Esophagus squamous epithelium (tissue), 5 donors: ENCODE measurements at regions not wholly inside any gene's neighbourhood (a gene's known extent, or its start where the extent isn't known, plus 50 kb on each side); places are given as distances from the start of the nearest gene placed in this dataset.

Experiments
- DNase-seq: peaks from one replicate; lab custom pipeline; 2025; lab: John Stamatoyannopoulos, UW
- H3K27ac ChIP-seq, 4 donors: fragments of 200-600 bp; sonication (generic); one replicate each; pipeline ENCODE4 v1.5.1; 2016 to 2019; ENCODE audit warnings: mild to moderate bottlenecking in 1 of 4
- H3K27me3 ChIP-seq, 4 donors: fragments of 200-600 bp; sonication (generic); 1 replicate in 3 of 4; 2 replicates in 1 of 4; pipeline versions ENCODE4 v1.5.1 to v1.6.0; 2017 to 2021; ENCODE audit warnings: antibody characterized with exemption in 1 of 4
- H3K36me3 ChIP-seq, 3 donors: fragments of 200-600 bp; sonication (generic); one replicate each; pipeline ENCODE4 v1.5.1; 2016 to 2019
- H3K4me1 ChIP-seq, 3 donors: fragments of 200-600 bp; sonication (generic); one replicate each; pipeline ENCODE4 v1.5.1; 2017 to 2019
- H3K4me3 ChIP-seq, 4 donors: fragments of 200-600 bp; sonication (generic); 1 replicate in 3 of 4; 2 replicates in 1 of 4; pipeline ENCODE4 v1.5.1; 2016 to 2019; ENCODE audit warnings: mild to moderate bottlenecking in 2 of 4, moderate library complexity in 1 of 4
- H3K9me3 ChIP-seq, 3 donors: fragments of 200-600 bp; sonication (generic); one replicate each; pipeline ENCODE4 v1.5.1; 2016 to 2019
- POLR2A ChIP-seq, 4 donors: fragments of 450-650 bp; IDR thresholded peaks; one replicate each; pipeline ENCODE4 v1.6.1; 2017; ENCODE audit warnings: antibody characterized with exemption in 4 of 4, mild to moderate bottlenecking in 4 of 4, moderate library complexity in 3 of 4
- WGBS, 2 donors: methylation state at CpG; one replicate each; pipeline ENCODE4 v1.1.5; 2018; 5-methylcytosine and 5-hydroxymethylcytosine counted together
- intact Hi-C: fragments of 100-400 bp; cut with DNase I; formaldehyde crosslinking; loops from one replicate; pipeline ENCODE4 v1.15.0; 2022
- TF ChIP-seq, protein P1 (sequence below), 6 experiments: fragments of 450-650 bp in 4 of 6; fragments of 200-600 bp in 2 of 6; sonication (generic) in 2 of 6; IDR thresholded peaks; one replicate each; pipeline ENCODE4 v1.5.1; 2016 to 2019; ENCODE audit warnings: antibody characterized with exemption in 6 of 6, mild to moderate bottlenecking in 4 of 6, moderate library complexity in 4 of 6
- donor health status: DM: yes; HTN: yes; CAD: no.

DNA sequence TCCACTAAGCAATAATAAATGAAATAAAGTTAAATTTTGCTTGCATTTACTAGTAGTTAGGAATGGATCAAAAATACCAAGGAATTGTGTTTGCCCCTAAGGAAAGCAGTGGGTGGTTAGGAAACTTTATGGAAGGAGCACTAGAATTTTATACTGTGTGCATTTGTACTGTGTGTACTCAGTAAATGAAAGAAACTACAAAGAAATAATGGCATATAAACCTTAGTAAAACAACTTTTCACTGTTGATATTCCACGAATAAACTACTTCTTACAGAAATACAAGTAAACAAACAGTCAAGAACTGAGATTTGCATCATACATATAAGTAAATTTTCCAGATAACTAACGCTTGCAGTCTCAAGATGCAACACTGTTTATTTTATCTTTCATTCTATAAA lies 103.7 kb upstream of the PARP8 start:
- DNase-seq, result no peak
- 68 to 76% methylated on average over 2 of the region's 2 CpGs for WGBS, 2 donors
- no peaks in the 10 kb centered on the region for H3K4me1 ChIP-seq
- no peaks in the 10 kb centered on the region for H3K36me3 ChIP-seq
- no peaks in the 10 kb centered on the region for H3K27me3 ChIP-seq
- intact Hi-C loops, result no loop called here
- no peak overlapping the region for H3K4me3 ChIP-seq
- no peak for TF ChIP-seq POLR2A (IDR thresholded peaks at IDR 0.05)
- TF ChIP-seq, protein P1, sequence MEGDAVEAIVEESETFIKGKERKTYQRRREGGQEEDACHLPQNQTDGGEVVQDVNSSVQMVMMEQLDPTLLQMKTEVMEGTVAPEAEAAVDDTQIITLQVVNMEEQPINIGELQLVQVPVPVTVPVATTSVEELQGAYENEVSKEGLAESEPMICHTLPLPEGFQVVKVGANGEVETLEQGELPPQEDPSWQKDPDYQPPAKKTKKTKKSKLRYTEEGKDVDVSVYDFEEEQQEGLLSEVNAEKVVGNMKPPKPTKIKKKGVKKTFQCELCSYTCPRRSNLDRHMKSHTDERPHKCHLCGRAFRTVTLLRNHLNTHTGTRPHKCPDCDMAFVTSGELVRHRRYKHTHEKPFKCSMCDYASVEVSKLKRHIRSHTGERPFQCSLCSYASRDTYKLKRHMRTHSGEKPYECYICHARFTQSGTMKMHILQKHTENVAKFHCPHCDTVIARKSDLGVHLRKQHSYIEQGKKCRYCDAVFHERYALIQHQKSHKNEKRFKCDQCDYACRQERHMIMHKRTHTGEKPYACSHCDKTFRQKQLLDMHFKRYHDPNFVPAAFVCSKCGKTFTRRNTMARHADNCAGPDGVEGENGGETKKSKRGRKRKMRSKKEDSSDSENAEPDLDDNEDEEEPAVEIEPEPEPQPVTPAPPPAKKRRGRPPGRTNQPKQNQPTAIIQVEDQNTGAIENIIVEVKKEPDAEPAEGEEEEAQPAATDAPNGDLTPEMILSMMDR (IDR thresholded peaks at IDR 0.05), result no peak
- H3K27ac ChIP-seq, result no peak overlapping the region
- no peaks in the 10 kb centered on the region for H3K9me3 ChIP-seq

DNA sequence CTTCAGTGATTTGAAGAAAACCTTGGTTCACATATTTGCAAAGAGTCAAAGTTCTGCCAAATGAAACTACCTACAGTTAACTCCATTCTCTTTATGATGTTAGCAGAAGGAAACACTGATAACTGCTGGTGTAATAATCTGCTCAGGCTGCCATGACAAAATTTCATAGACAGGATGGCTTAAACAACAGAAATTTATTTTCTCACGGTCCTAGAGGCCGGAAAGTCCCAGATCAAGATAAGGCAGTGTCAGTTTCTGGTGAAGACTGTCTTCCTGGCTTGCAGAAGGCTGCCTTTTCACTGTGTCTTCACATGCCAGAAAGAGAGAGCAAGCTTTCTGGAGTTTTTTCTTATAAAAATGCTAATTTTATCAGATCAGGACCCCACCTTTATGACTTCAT lies 102.4 kb upstream of the PARP8 start:
- no peak for TF ChIP-seq POLR2A (IDR thresholded peaks at IDR 0.05)
- TF ChIP-seq, protein P1 (IDR thresholded peaks at IDR 0.05), result no peak
- H3K27me3 ChIP-seq, result no peaks in the 10 kb centered on the region
- H3K27ac ChIP-seq, result no peak overlapping the region
- H3K4me3 ChIP-seq, result no peak overlapping the region
- 22 to 44% methylated on average over 2 of the region's 2 CpGs for WGBS, 2 donors
- H3K9me3 ChIP-seq, result no peaks in the 10 kb centered on the region
- intact Hi-C loops, result no loop called here
- H3K4me1 ChIP-seq, result no peaks in the 10 kb centered on the region
- no peak for DNase-seq
- H3K36me3 ChIP-seq, result no peaks in the 10 kb centered on the region

DNA sequence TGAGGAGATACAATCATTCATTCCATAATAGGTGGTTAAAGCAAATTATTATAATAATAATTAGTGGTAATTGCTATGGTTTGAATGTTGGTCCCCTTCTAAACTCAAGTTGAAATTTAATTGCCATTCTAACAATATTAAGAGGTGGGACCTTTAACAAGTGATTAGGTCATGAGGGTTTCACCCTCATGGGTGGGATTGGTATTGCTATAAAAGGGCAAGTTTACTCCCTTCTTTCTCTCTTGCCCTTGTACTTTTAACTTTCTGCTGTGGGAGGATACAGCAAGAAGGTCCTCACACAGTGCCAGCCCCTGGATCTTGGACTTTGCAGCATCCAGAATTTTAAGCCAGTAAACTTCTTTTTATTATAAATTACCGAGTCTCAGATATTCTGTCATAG lies 101.9 kb upstream of the PARP8 start:
- no peak for DNase-seq
- intact Hi-C loops, result no loop called here
- Histone ChIP-seq H3K27ac (no peak overlapping the region), H3K9me3 (no peaks in the 10 kb centered on the region), H3K4me1 (no peaks in the 10 kb centered on the region), H3K27me3 (no peaks in the 10 kb centered on the region), H3K36me3 (no peaks in the 10 kb centered on the region), H3K4me3 (no peak overlapping the region)
- TF ChIP-seq, protein P1 (IDR thresholded peaks at IDR 0.05), result no peak
- TF ChIP-seq POLR2A (IDR thresholded peaks at IDR 0.05), result no peak
- WGBS, 2 donors, result 82 to 88% methylated on average over 1 of the region's 1 CpG

DNA sequence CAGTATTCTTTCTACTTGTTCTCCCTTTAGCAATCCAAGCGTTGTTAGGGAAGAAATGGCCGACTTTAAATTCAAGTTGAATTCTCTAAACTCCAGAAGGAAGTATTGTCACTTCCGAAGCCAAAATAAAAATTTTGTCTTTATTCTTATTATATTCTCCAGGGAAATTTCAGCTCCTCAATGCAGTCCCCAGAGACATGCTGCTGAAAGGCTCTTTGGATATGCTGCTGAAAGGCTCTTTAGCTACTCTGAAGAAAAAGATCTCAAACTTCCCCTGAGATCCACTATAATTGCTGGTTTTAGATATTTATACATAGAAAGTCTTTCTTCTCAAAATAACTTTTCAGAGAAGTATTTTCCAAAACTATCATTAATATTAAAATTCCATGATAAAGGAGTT lies 92.3 kb upstream of the PARP8 start:
- Histone ChIP-seq H3K27ac (no peak overlapping the region), H3K4me1 (no peaks in the 10 kb centered on the region)
- 71 to 73% methylated on average over 3 of the region's 3 CpGs for WGBS, 2 donors

GRCh38 chr5:50575740-50576139 lies 90.7 kb upstream of the PARP8 start:
- intact Hi-C loops, result no loop called here
- no peaks in the 10 kb centered on the region for H3K4me1 ChIP-seq
- H3K36me3 ChIP-seq, result no peaks in the 10 kb centered on the region
- H3K27me3 ChIP-seq, result no peaks in the 10 kb centered on the region
- no peak overlapping the region for H3K27ac ChIP-seq
- 54 to 56% methylated on average over 3 of the region's 3 CpGs for WGBS, 2 donors
- no peaks in the 10 kb centered on the region for H3K9me3 ChIP-seq
- TF ChIP-seq, protein P1 (IDR thresholded peaks at IDR 0.05), result no peak
- TF ChIP-seq POLR2A (IDR thresholded peaks at IDR 0.05), result no peak
- no peak overlapping the region for H3K4me3 ChIP-seq
- DNase-seq, result no peak

More for the DNA sequence above, 92.3 kb upstream of the PARP8 start:
- H3K4me3 ChIP-seq, result no peak overlapping the region
- no peaks in the 10 kb centered on the region for H3K36me3 ChIP-seq
- no peaks in the 10 kb centered on the region for H3K27me3 ChIP-seq
- no peaks in the 10 kb centered on the region for H3K9me3 ChIP-seq
- intact Hi-C loops, result no loop called here
- TF ChIP-seq, protein P1 (IDR thresholded peaks at IDR 0.05), result no peak
- TF ChIP-seq POLR2A (IDR thresholded peaks at IDR 0.05), result no peak
- DNase-seq, result no peak
